Stimulated activated CD4-positive, alpha-beta T cell treated with anti-CD3 and anti-CD28 coated beads, Interleukin-2, amount 100 ng/mL, for 48 hours (primary cell): ENCODE measurements at regions not wholly inside any gene's neighbourhood (a gene's known extent, or its start where the extent isn't known, plus 50 kb on each side); places are given as distances from the start of the nearest gene placed in this dataset.
A peak's percentile ranks its signal among the peaks of the same experiment; 100 is the strongest.
"Not testable (repeated sequence)": the region's sequence is repeated elsewhere in the genome, so short reads cannot be mapped to it uniquely, and the experiment has no call there.

ENCODE experiments used
- DNase-seq, 2 donors: peaks; one replicate each; pipeline ENCODE4 v3.0.0-alpha.2; 2020

DNA sequence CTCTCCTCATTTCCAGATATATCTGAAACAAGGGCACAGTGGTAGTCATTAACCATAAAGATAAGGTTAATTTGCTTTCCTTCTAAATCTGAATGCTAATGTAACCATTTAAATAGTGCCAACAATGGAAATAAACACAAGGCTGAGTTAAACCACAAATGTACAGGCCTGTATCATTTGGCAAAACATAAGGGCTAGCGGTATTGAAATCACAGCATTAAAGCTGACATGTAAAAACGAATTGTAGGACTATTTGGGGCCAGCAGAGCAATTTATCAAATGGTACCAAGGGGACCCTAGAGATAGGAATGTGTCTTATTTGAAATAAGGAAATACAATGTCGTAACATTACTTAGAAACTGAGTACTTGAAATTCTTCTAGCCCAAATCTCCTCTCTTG lies 247.5 kb upstream of the RPS23 start:
- DNase-seq = no peak

- DNase-seq = no peak
Measured at GRCh38 chr5:82523633-82524032, 245.5 kb upstream of the RPS23 start.

DNA sequence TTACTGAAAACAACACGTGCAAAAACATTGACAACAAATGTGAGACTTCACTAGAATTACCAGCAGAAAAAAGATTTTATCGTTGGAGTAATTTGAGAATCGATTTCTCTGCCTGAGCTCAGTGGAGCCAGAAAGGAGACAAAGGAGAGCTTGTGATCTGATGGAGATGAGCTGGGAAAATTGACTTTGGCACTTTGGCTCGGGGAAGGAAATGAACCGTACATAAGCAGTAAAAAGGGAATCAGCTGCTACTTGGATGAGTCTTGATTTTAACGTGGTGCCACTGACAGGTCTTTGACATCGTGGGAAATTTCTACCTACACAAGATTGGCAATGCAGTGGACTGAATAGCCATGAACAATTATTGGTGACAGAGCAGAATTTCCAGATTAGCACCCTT lies 244.7 kb upstream of the RPS23 start:
- no peak for DNase-seq

GRCh38 chr5:82521431-82522051 lies 243.4 kb upstream of the RPS23 start:
- DNase-seq = no peak

- DNase-seq = no peak
Measured at GRCh38 chr5:82519558-82519957, 241.4 kb upstream of the RPS23 start.

GRCh38 chr5:82517544-82518075 lies 239.5 kb upstream of the RPS23 start:
- no peak for DNase-seq

DNA sequence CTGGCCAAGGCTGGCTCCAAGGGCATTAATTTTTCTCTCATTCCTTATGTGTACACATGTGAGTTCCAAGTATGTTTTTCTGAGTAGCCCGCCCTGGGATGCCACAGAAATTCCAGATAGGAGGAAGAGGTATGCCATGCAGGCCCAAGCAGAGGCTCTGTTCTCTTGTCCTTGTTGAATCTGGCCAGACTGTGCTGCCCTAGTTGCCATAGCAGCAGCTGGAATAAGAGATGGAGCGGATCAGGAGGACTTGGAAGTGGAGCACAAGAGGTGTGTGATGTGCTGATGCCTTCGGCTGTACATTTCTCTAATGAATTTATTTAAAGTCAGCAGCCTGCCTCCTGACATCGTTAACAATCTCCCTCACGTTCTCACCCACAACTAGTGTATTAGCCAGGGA lies 235.6 kb upstream of the RPS23 start:
- no peak for DNase-seq

DNA sequence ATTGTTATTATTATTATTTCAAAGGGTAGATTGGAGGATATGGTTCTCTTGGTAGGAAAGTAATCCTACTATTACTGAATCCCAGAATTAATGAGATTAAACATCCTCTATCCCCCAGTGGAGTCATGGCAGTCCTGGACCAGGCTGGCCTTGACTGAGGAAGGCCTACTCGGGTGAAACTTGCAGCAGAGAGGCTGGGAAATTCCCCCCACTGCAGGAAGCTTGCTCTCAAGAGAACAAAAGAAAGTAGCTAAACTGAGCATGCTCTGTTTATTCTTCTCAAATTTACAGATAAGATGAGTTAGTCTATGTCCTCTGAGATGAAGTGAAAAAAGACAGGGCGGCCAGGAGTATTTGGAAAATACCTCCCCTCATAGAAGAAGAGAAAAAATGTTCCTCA lies 233.9 kb upstream of the RPS23 start:
- DNase-seq = peak in 1 of 2 donors; percentile 4

DNA sequence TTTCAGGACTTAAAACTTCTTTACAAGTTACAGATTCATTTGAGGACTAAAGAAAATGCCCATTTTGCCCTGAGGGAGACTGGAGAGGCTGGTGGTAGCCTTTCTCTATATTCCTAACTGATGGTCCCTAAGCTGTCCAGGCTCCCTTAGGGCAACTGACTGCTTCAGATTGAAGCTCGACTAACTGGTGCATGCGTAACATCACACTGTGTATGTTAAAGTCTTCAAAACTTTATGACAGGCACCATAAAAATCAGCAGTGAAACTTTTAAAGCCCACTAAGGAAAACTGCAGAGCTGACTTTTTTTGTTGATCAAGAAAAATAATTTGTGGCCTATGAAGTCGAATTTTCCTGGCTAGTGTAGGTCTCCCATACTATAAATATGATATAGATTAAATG lies 233.0 kb upstream of the RPS23 start:
- no peak for DNase-seq

DNA sequence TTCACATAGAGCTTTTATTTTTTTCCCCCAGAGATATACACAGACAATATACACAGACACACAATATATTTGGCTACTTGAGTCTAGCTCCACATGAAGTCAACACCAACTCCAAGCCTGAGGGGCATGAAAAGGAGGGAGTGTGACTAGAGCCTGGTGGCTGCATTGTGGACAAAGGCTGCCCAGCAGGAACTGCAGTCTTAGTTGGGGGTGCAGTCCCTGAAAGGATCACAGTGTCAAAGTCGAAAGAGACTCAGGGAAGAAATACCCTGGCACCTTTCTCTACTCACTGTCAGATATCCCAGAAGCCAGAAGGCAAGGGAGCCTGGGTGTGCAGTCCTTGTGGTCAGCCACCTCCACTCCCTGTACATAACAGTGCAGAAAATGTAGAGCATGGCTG lies 231.6 kb upstream of the RPS23 start:
- DNase-seq = no peak

DNA sequence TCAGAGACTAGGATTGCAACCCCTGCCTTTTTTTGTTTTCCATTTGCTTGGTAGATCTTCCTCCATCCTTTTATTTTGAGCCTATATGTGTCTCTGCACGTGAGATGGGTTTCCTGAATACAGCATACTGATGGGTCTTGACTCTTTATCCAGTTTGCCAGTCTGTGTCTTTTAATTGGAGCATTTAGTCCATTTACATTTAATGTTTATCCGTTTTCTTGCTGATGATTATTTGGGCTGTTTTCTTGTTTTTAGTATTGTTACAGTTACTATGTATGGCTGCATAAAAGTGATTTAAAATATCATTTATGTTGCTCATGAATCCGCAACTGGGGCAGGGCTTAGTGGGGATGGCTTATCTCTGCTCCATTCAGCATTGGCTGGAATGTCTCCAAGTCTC lies 228.2 kb upstream of the RPS23 start:
- not testable (repeated sequence) for DNase-seq

- no peak for DNase-seq
Measured at GRCh38 chr5:82499725-82500244, 221.6 kb upstream of the RPS23 start.

DNA sequence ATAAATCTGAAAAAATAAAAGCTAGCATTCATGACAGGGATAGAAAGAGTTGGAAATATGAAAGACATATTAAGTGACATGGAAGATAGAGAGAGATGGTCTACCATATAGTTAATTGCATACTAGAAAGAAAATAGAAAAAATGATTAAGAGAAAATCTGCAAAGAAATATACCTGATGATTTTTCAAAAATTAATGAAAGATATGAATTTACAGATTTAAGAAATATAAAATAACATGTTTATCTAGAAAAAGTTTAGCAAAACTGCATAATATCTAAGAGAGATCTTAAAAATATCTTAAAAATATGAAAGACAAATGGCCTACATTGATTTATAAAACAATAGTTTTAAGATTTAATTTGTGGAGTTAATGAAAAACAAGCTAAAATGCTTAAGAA lies 219.1 kb upstream of the RPS23 start:
- DNase-seq = no peak

GRCh38 chr5:82494942-82495341 lies 216.8 kb upstream of the RPS23 start:
- DNase-seq = no peak

DNA sequence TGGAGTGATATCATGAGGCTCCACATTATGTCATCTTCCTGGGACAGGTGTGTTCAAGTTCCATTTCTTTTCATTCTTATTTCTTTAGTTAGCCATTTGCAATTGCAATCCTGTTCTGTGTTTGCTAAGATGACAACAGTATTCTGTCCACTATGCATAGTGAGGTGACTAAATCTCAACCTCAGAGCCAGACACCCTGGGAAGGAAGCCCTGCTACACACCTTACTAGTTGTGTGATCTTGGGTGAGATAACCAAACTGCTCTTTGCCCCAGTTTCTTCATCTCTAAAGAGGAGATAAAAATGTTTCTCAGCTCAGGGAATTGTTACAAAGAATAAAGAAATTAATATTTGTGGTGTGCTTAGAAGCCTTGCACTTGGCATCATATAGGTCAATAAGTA lies 215.1 kb upstream of the RPS23 start:
- DNase-seq = no peak

DNA sequence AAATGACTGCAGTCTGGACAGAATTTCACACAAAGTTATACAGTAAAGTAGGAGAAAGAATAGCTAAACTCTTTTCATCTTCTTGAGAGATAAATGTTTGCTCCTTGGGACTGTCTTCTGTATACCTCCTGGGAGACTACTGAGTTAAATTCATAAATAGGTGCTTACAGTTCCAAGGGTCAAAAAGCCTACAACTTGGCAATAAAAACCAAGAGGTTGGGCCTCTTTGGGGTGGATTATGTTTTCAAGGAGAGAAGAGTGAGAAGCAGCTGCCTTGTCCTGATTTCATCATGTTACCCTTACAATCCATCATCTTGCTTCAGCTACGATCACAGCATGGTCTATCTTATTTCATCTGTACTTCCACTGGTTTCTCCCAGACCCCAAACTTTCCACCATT lies 213.2 kb upstream of the RPS23 start:
- DNase-seq = no peak

GRCh38 chr5:82489683-82490082 lies 211.5 kb upstream of the RPS23 start:
- DNase-seq = no peak

DNA sequence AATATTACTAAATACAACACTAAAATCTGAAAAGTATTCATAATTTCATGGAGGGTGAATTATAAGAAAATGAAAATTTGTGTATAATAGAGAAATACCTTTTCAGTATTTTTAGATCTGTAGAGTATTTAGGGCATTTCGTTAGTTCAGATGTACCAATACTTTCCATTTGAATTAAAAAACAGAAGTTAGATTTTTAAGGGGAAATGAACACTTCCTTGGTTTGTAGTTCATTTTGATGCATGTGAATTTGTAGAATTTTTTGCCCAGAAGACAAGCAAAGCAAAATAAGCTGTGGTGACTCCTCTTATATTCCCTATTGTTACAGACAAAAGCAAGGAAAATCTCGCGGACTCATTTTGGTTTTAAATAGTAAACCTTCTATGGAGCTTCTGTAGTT lies 209.0 kb upstream of the RPS23 start:
- DNase-seq = no peak

DNA sequence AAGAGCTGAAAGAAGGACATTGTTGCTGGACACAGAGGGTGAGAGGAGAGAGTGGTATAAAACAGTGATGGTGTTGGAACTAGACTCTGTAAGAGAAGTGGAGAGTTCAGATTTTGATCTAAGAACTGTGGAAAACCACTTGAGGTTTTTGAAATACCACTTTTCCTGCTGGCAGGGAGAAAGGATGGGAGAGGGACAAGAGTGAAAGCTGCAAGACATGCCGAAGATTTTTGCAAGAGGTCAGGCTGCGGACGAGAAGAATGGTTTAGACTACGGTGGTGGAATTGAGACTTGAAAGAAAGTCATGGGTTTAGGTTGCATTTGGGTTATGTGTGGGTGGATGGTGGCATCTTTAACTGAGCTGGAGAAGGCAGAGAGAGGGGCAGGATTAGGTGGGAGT lies 202.2 kb upstream of the RPS23 start:
- no peak for DNase-seq

DNA sequence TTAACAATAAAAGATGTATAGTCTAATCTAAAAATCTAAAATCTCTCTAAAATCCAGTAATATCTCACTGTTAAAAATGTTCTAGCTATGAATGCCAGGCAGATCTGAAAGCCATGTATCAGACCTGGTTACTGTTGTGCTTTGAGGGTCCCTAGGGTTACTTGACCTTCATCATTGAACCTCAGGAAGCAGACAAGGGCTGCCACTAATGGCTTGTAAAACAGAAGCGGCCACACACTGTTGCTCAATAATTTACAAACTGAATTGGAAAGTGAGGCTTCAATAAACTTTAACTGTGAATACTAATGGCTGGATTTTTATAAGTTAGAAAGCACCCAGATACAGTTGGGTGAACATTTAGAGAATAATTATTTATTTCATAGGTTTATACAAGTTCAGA lies 198.0 kb upstream of the RPS23 start:
- no peak for DNase-seq

GRCh38 chr5:82473262-82473661 lies 195.1 kb upstream of the RPS23 start:
- DNase-seq = no peak

DNA sequence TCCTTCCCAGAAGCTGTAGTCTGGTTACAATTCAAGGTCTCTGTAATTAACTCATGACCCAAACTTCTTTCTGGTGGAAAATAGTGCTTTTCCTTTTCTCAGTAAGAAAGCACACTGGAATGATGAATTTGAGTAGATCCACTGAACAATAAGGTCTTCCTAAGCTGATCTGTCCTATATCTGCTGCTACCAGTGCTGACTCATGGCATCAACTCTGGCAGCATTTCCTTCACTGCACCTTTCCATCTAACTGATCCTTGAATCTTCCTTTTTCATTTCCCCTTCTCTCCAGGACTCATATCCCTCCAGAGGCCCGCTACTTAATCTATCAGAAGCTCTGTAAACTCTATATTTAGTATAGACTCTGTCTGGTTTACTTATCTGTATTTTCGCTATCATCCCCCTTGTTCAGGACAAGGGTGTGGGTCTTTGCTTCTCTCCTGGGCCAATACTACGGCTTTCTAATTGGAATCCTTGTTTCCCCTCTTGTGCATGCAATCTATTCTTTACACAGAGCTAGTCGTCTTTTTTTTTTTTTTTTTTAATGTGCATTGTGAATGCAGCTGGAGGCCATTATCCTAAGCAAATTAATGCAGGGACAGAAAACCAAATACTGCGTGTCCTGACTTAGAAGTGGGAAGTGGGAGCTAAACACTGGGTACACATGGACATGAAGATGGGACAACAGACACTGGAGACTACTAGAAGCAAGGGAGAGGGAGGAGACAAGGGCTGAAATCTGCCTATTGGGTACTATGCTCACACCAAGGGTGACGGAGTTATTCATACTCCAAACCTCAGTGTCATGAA lies 192.2 kb upstream of the RPS23 start:
- no peak for DNase-seq

DNA sequence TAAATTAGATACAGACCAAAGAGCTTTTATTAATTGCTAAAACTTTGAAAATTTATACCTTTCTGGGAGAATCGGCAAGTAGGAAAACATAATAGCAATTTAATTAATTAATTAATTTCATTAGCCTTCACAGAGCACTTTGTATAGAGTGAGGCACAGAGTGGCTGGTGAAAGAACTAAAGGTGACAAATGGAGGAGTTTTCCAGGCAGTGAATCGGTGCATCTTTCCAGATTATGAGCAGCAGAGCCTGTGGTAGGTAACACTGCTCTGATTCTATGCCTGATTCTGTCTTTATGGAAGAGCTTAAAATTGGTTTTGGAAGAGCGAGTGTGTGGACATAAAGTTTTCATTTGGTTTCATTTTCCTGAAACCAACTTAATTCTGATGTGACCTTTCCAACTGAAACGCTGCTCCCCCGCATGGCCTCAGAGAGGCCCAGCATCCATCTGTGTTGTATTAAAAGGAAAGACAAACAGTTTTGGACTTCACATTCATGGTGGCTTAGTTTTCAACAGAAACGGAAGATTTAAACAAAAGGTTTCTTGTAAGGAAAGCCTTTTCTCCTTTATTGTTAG lies 188.9 kb upstream of the RPS23 start:
- no peak for DNase-seq

DNA sequence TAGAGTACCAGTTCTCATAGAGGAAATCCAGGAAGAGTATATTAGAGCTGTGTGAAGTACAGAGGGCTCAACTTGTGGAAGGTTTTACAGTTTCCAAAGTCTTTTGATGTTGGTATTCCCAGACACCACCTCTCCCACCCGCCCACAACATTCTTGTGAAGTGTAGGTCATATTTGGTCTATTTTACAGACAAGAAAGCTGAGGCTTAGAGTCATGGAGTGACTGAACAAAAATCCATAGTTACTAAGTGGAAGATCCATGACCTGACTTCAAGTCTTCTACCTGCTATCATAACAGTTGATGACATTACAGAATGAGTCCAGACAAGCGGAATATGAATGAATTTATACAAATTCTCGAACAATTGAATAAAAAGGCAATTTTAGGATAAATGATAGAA lies 187.1 kb upstream of the RPS23 start:
- no peak for DNase-seq
